HG03442 (cell line): ENCODE measurements at regions not wholly inside any gene's neighbourhood (a gene's known extent, or its start where the extent isn't known, plus 50 kb on each side); places are given as distances from the start of the nearest gene placed in this dataset.

Source experiments
- ATAC-seq: cut with Tn5 transposase; IDR thresholded peaks from one replicate; pipeline ENCODE4 v1.9.1; 2021; ENCODE audit warnings: mild to moderate bottlenecking, moderate library complexity; ENCODE audit not compliant: unreplicated experiment

DNA sequence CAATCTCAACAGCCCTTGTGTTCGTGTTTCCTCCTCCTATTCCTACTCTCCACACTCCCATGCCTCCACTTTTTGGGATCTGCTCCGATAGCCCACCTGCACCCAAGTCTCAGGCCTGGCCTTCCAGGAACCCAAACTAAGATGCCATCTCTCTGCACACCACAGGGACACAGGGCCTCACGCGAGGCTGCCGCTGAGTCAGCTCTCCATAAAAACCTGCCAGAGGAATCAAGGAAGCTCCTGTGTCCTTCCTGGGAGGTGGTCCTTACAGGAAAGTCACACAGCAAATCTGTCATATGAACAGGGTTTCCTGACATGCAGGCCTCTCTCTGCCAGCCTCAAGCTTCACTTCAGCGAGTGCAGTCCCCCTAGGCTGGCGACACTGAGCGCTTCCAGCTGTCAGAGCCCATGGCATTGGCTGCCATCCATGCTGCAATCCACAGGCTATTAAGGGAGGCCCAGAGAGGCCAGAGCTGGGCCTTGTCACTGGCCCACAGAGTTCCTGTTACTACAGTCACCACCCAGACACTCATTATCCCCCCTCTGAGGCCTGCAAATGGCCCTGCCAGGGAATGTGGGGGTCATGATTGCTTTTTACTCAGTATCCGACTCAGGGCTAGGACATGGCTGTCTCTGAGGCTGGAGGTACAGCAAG is 151.4 kb downstream of the OAT start:
- ATAC-seq, result no peak

DNA sequence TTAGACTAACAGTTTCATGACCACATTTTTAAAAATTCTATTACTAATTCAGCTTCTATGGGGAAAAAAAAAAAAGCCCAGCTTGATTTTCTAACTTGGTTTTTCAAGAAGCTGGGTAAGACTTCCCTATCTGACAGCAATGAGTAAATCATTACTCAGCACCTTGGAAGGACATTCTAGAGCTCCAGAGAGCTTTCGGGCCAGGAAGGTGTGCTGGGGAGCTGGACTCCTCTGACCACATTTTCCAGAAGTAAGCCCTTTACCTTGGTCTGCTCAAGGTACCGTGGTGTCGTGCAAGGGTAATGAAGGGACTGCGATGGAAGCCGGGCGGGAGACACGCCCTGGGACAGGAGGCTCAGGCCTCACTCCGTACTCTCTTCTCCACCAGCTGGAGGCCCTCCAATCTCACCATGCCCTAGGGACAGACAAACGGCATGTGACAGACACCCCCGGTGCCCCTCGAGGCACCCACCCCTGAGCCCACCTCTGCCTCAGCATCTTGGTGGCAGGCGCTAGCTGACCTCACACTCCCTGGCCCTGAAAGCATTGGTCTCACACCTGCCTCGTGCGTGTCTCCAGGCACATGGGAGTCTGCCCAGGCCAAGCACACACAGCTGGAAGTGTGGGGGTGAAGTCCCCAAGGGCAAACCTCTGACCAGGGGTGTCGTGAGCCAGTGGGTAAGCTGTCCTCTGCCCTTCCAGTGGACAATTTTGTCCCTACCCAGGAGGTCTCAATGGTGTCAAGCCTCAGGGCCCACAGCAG is 152.1 kb downstream of the OAT start:
- ATAC-seq, result no peak

DNA sequence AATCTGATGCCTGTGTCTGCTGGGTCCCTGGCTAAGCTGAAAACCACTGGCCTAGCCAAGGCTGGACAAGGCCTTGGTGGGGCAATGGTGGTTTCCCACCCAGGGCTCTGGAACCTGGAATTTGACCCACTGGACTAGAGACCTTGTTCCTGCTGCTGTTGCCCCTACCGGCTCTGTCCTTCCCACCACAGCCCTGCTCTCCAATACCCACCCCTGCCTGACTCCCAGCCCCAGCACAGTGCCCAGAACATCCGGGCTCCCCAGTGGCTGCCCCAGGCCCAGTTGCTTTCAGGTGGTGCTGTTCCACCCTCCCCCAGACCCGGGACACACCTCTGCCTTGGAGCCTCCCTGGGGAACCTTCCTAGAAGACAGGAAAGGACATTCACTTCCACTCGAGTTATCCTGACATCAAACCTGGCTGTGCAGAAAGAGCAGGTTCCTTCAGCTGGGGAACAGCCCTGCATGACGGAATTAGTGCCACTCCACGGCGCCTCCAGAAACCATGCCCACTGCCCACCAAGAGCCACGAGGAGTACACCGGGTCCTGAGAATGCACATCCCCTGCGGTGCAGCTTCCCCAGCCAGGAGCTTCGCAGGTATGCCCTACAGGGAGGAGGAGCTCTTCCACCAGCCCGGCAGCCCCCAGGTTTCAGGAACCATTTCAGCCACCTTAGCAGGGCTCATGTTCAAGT is 152.8 kb downstream of the OAT start:
- no peak for ATAC-seq

DNA sequence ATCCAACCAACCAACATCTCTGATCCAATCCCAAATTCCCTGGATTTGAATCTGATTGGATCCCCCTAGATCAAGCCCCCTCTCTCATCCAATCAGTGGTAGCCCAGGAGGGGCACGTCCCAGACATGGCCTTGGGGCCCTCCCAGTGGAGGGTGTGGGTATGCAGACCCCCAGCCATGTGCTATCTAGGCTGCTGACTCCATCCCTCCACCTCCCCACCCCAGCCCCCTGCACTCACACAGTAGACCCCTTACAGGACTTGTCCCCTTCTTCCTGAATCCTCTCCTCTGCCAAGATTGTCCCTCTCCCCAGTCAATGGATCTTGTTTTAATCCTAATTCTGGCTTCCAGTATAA is 153.4 kb downstream of the OAT start:
- no peak for ATAC-seq

DNA sequence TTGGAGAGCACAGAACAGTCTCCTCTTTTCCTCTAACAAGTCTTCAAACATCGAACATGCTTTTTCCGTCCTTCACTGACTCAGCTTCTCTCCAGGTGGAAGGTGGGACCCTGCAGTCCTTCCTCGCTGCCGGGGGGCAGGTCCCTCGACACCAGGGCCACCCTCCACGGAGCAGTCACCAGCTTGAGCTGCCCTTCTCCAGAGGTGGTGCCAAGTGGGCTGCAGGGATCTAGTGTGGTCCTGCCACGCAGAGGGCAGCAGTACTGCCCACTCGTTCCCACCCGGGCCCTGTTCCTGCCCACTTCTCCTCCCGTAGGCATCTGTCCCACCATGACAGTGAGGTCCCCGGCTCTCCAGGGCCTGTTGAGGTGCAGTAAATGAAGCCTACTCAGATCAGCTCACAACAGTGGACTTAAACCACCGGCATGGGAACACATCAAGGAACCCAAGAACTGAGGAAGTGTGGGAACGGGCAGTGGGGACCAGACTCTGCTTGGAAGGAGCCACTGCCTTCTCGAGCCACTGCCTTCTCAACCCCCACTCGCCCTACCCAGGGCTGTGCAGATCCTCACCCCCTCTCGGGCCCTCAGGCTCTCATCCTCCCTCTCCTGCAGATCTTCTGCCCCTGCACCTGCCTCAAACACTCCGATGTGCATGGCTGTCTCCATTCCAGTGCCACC is 153.9 kb downstream of the OAT start:
- ATAC-seq, result no peak

DNA sequence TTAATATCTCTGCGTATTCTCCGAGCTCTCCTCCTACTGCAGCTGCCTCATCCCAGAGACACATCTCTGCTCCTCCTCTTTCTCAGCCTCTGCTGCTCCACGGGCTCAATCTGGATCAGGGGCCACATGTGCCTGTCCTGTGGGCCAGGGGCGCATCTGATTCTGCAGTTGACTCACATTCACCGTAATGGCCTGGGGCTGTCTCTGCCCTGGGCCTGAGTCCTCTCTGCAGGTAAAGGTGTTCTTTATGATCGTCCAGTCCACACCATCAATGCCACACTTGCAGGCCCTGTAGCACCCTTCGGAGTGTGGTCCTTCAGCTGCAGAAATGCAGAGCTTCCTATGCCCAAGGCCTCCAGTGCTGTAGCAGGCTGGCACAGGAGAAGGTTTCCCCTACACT is 154.5 kb downstream of the OAT start:
- ATAC-seq, result no peak

DNA sequence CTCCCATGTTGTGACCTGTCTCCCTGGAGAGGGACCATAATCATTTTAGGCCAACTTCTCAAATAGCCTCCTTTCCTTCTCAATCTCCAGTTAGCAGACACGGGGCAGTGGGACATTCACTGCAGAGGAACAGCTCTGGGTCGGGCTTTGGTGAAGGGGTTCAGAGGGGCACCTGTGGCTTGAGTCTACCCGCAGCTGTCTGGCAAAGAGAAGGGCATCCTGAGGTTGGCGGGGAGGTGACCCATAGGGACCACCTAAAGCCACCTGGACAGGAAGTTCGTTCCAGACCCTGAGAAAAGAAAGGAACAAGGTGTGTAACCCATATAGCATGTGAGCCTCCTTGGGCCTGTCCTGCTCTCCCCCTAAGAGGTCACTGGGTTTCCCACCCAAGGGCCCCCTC is 155.0 kb downstream of the OAT start:
- ATAC-seq, result no peak

DNA sequence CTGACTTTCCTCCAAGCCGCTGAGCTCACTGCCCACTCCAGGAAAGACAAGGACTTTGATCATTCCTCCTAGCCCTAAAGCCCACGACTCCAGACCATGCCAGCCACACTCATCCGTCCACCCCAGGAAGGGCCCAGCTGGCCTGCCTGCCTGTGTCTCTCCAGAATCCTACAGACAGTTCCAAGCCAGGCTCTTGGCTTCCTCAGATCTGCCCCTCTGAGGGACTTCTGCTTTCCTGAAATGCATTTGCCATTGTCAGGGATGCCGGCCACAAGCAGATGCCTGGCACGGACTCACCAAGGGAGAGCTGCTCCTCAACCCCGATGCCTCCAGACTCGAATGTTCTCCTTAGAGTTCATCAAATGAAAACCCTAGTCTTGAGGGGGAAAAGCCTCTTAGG is 155.8 kb downstream of the OAT start:
- no peak for ATAC-seq

DNA sequence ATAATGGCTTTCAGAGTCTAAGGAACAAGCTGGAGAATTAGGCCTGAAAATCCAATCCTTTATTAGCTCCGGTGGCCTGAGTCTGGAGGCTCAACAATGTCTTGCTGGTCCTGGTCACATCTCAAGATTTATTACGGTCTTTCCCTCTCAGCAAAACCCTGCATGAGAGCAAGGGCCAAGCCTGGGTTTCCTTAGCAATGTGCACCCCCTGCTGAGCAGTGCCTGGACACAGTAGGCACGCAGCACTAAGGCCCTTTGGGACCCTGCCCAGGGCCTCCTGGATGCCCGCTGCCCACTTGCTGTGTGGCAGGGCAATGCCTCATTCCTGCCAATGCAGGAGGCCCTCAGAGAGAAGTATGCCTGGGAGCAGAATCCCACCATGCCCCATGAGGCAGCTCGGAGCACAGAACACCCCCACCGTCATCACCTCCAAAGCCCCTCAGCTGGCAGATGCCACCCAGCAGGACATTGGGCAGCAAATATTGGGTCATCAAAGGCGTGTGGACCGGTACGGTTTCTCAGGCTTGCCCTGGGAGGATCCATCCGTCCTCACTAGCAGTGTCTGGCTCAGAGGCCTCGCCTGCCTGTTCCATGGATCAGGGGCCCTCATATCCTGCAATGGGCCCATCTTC is 156.4 kb downstream of the OAT start:
- no peak for ATAC-seq

DNA sequence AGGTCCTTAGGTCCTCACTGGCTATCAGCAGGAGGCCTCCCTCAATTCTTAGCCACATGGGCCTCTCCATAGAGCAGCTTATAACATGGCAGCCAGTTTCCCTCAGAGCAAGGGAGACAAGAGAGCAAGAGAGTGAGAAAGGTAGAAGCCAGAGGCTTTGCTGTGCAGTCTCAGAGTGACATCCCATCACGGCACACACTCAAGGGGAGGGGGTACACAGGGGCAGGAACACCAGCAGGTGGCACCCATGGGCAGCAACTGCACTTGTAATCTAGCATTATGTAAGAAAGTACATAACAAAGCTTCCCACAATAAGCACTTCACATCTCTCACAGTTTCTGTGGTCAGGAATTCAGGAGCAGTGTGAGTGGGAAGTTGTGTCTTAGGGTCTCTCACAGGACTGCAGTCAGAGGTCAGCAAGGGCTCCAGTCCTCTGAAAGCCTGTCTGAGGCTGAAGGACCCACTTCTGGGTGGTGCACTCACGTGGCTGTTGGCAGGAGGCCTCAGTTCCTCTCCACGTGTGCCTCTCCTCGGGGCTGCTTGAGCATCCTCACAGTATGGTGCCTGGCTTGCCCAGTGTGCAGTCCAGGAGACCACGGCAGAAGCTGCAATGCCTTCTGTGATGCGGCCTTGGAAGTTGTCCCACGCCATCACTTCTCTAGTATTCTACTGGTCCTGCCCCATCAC is 159.4 kb downstream of the OAT start:
- no peak for ATAC-seq

DNA sequence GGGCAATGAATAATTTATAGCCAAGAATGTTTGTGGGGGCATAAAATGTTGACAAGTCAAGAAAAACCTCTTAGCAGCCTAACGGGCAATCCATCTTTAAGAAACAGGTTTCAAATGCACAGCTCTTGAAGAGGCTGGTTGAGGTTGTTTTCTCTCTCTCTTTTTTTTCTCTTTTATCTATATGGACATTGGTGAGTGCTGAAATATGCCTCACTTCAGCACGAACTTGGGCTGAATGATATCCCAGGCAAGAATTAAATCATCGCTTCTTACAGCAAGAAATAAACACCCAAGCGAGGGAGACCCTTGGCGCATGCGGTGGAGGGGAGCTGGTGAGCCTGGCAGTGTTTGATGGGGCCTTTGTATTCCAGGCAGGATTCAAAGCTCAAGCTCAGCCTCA is 160.9 kb downstream of the OAT start:
- no peak for ATAC-seq

DNA sequence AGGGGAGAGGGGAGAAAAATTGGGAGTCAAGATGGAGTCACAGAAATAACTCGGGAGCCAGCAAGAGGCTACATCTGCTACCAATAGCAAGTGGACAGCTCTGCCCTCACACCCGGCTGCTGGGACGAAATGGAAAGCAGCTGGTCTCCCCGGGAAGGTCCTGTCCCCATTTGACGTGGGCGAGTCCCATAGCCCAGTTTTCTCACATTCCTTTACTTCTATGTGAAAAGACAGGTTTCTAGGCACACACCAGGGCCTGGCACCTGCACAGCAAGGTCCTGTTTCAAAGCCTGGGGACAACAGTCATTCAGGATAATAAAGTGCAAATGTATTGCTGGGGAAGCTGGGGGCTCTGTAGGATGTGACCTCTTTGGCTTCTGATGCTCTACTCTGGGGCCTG is 162.6 kb downstream of the OAT start:
- ATAC-seq, result no peak

DNA sequence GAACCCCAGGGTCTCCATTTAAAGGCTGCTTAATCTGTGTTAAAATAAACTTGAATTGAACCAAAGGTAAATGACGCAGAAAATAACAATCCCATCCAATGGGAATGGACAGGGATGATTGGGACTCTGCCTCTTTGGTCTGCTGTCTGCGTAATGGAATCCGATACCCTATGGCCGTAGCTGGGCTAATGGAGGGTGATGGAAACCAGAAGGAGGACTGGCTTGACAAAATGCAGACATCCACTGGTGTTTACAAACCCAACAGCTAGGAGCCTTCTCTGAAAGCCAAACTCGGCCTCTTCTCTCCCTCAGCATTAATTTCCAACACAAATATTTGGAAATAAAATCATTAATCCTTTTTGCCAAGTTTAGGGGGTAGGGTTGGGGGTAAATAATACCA is 162.2 kb upstream of the CHST15 start:
- ATAC-seq, result no peak

DNA sequence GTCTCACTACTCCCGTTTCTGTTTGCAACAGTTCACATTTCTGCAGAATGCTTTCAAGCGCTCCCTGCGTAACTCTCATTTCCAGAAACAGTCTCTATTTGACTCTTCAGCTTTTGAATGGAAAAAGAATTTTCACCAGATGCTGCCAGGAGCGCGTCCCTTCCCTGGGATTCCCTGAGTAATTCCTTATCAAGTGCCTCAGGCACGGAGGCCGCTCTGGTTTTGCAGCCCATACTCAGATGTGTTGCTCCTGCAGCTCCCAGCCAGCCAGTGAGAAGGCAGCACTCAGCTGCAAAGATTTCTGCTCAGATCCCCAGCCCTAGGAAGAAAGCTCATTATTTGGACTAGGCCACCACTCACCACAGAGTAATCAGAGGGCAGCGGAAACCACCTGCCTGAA is 161.1 kb upstream of the CHST15 start:
- ATAC-seq, result no peak

DNA sequence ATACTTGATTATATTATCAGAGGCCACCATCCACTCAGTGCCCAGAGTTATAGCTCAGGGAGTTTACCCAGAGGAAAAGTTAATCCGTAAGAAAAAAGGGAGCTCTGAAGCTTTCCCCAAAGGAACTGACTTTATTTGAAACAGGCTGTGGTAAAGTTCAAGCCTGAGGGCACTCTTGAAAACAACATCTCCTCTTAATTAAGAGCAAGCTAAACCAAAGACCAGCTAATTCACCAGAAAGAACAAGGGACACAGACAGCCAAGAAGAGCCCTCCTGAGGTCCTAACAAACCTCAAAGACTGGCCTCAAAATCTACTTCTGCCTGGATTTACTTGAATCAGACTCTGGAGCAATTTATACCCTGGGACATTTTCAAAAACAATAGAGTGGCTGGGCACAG is 159.6 kb upstream of the CHST15 start:
- ATAC-seq, result no peak

DNA sequence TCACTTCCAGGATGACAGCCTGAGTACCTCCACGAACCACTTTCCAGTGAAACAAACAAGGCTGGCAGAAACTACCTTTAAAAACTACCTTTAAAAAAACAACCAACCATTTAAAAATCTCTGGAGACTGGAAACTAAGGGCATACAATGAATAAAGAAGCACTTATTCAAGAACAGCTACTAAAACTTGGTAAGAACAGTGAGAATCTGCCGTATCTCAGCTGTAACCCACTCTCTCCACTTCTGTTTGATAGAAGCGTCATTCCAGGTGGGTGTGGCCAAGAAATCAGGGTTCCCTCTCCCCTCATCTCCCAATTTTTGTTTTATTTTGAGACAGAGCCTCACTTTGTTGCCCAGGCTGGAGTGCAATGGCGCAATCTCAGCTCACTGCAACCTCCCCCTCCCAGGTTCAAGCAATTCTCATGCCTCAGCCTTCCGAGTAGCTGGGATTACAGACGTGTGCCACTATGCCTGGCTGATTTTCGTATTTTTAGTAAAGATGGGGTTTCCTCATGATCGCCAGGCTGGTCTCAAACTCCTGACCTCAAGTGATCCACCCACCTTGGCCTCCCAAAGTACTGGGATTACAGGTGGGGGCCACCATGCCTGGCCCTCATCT is 158.8 kb upstream of the CHST15 start:
- ATAC-seq, result no peak

DNA sequence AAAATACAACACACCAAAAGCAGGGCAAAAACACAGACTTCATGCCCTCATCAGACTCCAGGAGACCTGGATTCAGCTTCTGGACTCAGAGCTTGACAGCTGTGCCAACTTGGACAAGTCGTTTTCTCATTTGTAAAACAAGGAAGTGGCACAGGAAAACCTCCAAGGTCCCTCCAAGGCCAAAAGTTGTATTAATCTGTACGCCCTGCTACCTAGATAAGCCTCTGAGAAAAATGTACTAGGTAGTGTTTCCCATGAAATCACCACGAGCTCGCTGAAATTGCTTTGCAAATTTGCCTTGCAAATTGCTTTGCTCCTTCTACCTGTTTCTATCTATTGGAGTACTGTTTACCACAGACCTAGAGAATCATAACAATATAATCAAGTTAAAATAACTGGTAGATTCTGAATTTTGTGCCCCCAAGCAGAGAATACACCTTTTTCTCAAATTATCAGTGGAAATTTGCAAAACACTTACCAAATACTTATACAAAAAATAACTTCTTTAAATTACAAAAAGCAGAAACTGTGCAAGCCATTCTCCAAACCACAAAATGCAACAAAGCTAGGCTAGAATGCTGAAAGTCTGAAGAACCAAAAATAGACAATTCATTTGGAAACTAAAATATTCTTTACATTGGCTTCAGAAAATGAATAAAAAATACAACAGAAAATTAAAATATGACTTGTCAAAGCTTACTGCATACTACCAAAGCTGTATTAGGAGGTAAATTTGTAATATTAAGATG is 158.1 kb upstream of the CHST15 start:
- no peak for ATAC-seq

DNA sequence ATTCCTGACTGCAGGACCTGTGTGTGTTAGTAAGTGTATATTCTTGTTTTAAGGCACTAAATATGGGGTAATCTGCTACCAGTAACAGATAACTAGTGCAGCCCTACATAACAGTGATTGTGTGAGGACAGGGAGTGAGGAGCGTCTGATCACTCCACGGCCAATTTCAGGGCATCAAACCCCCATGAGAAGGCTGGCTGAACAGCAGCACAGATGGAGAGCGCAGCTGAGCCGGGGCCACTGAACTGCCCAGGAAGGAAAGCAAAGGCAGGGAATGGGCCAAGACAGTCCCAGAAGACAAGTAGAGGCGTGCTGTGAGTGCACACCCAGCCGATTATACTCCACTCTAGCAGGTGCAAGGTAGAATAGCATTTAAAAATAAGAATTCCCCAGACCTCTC is 157.1 kb upstream of the CHST15 start:
- ATAC-seq, result no peak

DNA sequence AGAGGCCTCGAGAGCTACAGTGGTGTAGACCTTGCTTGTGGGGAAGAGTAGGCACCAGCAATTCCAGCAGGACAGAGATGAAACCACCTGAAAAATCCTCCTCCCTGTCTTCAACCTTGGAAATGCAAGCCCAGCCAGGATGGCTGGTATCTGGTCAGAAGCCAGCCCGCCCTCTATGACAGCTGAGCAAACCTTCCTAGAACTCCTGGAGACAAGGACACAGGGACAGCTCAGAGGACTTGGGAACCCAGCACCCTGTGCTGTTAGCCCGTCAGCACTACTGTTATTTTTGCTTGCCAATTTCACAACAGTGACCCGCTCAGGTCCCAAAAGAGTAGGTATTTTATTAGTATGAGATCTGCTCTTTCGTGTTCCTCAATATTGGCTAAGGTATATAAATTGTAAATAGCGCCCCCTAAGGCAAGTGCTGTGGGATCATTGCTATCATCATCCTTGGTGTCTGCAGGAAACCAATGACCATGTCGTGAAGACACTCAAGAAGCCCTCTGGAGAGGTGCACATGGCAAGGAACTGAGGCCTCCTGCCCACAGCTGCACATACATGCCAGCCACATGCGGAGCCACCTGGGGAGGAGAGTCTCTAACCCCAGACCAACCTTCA is 156.5 kb upstream of the CHST15 start:
- ATAC-seq, result no peak
